C4-2B (cell line): ENCODE measurements at regions not wholly inside any gene's neighbourhood (a gene's known extent, or its start where the extent isn't known, plus 50 kb on each side); places are given as distances from the start of the nearest gene placed in this dataset.

Experiments used
- ZFX ChIP-seq: fragments of 450-650 bp; IDR thresholded peaks from 2 replicates; pipeline ENCODE4 v1.6.1; 2017
- TF ChIP-seq, protein P1 (sequence below): fragments of 450-650 bp; conservative IDR thresholded peaks from 2 replicates; pipeline ENCODE4 v1.5.1; 2017; ENCODE audit warnings: mild to moderate bottlenecking

GRCh38 chr6:115750292-115750691, 310.4 kb downstream of the FRK start:
- TF ChIP-seq, protein P1, sequence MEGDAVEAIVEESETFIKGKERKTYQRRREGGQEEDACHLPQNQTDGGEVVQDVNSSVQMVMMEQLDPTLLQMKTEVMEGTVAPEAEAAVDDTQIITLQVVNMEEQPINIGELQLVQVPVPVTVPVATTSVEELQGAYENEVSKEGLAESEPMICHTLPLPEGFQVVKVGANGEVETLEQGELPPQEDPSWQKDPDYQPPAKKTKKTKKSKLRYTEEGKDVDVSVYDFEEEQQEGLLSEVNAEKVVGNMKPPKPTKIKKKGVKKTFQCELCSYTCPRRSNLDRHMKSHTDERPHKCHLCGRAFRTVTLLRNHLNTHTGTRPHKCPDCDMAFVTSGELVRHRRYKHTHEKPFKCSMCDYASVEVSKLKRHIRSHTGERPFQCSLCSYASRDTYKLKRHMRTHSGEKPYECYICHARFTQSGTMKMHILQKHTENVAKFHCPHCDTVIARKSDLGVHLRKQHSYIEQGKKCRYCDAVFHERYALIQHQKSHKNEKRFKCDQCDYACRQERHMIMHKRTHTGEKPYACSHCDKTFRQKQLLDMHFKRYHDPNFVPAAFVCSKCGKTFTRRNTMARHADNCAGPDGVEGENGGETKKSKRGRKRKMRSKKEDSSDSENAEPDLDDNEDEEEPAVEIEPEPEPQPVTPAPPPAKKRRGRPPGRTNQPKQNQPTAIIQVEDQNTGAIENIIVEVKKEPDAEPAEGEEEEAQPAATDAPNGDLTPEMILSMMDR, result no peak
- no peak for TF ChIP-seq ZFX
